DOHH2 (cell line): ENCODE measurements at regions not wholly inside any gene's neighbourhood (a gene's known extent, or its start where the extent isn't known, plus 50 kb on each side); places are given as distances from the start of the nearest gene placed in this dataset.

Experiments used
- CTCF ChIP-seq: fragments of 200-600 bp; sonication (generic); IDR thresholded peaks from one replicate; pipeline ENCODE4 v1.5.1; 2014; ENCODE audit warnings: antibody characterized with exemption, mild to moderate bottlenecking, low read depth, low read length; ENCODE audit not compliant: poor library complexity, severe bottlenecking
- EZH2phosphoT487 ChIP-seq: fragments of 200-600 bp; sonication (generic); IDR thresholded peaks from 2 replicates; pipeline ENCODE4 v1.6.1; 2017; ENCODE audit warnings: borderline replicate concordance, mild to moderate bottlenecking, antibody characterized with exemption, low read length, moderate library complexity, mixed read lengths

DNA sequence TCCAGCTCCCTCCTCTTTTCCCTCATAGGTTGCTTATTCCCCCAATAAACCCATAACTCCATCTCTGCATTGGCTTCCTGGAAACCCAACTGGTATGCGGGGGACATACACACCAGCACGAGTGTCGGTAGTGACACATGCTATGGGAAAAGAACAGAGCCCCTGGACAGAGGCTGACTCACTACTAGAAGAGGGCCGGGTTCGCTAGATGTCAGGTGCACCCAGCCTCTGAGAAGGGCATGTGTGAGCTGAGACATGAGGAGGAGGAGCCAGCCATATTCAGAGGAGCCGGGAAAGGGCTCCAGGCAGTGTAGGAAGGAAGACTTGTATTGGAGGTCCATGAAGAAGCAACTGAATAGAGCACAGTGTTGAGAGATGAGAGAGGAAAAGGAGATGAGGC lies 241.1 kb downstream of the SOX9 start:
- TF ChIP-seq CTCF (no peak), EZH2phosphoT487 (no peak)
